NCI-H460 (cell line): ENCODE measurements at regions not wholly inside any gene's neighbourhood (a gene's known extent, or its start where the extent isn't known, plus 50 kb on each side); places are given as distances from the start of the nearest gene placed in this dataset.

Experiments
- DNase-seq: peaks from one replicate; pipeline ENCODE4 v3.0.0-alpha.2; 2016; ENCODE audit warnings: low read depth; ENCODE audit errors: extremely low read depth

DNA sequence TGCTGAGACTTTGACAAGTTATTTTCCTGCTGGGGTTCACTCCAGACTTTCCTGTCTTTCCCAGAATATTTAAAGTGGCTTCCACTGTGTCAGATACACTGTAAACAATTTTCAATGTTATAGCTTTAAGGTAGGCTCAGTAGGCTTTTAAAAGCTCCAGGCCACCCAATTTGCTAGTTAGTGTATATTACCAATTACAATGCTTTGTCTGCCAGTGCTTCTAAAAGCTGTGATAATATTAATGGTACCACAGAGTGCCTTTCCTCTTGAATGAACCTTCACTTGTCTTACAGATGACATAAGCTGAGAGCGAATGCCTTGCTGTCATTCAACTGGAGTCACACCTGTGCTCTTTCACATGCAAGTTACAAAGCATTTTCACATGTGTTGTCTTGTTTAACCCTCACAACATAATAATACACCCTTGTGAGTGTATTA, 239.7 kb upstream of the HTR2A start:
- DNase-seq = no peak

DNA sequence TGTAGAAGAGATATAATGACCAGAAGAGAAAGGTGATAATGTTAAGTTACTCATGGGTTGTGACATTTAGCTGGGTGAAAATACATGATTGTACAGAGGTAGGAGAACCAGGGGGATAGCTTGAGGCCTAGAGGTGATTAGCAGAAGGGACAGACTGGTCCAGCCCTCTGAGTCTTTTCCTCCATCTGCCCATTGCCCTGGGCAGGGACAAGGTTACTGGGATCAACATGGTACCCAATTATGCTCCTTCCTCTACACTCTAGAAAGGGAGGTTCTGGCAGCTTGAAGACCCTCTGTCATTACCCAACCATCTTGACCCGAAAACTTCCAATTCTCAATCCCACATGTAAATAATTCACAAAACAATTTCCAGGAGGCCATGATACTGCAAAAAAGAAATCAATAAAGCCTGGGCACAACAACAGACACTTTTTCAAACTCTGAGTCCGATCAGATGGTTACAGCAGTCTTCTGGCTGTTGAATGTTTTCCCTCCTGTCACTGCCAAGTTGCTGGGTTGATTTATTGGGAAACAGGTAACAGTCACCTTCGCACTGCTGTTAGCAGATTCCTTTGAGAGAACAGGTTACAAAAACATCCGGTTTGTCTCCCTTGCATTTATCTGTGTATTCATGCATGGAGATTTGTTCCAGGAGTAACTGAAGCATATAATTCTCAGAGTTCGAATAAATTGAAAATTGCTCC, 239.1 kb upstream of the HTR2A start:
- no peak for DNase-seq

DNA sequence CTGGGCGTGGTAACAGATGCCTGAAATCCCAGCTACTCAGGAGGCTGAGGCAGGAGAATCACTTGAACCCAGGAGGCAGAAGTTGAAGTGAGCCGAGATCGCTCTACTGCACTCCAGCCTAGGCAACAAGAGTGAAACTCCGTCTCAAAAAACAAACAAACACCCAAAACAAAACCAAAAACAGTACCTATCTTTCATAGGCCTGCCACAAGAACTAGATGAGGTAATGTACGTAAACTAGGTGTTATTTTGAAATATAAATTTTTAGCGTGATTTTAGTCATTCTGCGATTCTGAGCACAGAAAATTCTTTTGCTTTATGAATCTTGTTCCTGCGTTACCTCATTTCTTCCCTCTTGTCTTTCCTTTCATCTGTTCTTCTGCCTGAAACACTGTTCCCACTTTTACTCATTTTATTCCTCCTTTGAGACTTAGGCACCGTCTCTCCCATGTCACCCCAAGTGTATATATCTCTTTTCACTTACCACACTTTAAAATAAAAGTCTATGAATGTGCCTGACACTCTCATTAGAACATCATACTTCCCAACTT, 238.2 kb upstream of the HTR2A start:
- DNase-seq = no peak

- DNase-seq = no peak
Measured at GRCh38 chr13:47133011-47133445, 236.2 kb upstream of the HTR2A start.

GRCh38 chr13:47129461-47129860, 232.6 kb upstream of the HTR2A start:
- no peak for DNase-seq

DNA sequence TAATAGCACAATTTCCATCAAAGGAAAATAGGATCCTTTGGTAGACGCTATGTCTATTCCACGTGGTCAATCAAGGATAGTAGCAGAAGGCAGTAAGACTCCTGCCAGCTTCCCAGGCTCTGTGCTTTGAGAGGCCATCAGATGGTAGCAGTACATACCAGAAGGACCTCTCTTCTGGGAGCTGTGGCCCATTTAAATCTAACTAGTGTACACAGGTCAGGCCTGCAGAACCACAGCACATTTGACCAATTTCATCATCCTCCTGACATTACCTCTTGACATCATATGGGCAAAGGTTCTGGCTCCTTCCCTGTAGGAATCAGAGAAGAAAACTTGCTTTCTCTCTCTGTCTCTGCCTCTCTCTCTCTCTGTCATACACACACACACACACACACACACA, 229.6 kb upstream of the HTR2A start:
- no peak for DNase-seq

DNA sequence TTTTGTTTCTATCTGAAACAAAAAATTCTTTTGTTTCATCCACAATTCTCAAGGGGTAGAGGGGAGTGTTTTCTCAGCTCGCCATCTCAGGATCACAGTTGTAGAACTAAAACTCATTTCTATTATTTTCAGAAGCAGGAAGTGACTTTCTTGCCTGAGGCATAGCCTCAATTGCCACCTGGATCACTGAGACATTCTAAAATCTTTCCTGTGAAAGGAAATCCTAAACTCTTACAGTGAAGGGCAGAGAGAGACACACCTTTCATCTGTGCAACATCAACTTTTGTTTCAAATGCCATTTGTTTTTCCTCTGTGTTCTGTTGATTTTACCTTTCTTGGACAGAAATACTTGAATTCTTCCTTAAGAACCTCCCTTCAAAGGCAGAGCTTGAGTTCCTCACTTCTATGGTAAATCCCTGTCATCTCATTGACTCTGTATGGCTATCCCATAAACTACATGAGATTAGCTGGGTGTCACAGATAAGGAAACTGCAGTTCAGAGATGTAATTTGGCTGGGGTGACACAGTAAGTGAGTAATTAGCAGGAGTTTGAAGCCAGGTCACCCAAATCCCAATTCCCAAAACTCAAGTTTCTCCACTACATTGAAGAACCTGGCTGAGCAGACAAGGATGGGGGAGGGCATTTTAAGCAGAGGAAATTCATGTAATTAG, 224.4 kb upstream of the HTR2A start:
- DNase-seq = no peak

GRCh38 chr13:47120282-47120681, 223.4 kb upstream of the HTR2A start:
- DNase-seq = no peak

DNA sequence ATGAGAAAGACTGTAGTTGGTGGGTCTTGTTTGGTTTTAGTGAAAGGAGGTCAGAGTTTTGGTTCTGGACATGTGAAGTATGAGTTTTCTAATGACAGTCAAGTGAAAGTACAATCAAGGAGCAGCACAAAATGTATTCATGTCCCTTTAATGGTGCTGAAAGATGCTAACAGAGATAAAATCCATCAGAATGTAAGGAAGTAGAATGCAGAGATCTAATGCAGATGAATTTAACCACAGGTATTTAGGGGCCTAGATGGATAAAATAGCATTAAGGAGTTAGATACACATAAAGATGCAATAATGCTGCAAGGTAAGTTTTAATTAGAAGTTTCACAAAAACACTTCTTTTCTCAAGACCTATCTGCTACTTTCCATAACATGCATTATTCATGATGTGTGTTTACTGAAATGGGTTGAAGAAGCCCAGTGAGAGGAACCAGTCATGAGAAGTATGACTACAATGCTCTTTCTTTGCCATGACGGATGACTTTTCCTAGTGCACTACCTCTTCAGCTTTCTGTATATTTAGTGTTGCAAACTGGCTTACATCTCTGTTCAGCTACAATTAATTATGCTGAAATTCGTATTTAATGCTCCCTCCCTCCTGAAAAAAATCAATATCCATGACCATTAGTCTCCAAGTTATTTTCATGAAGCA, 222.9 kb upstream of the HTR2A start:
- no peak for DNase-seq

DNA sequence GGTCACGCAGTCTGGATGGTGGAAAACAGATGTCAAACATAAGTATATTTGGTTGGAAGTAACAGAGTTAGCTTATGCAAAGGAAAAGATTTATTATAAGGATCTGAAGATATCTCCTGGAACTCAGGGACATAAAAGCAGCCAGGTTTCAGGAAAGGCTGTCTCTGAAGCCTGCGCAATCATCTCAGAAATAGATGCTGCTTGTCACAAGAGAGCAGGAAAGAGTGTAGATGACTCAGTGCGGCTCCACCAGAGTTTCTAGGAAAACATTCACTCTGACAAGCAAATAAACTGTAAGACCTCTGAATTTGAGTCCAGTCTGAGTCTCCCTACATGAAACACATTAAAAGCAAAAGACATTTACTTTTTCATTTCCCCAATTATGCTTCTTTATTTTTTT, 220.4 kb upstream of the HTR2A start:
- no peak for DNase-seq

GRCh38 chr13:47114030-47114429, 217.2 kb upstream of the HTR2A start:
- DNase-seq = no peak

DNA sequence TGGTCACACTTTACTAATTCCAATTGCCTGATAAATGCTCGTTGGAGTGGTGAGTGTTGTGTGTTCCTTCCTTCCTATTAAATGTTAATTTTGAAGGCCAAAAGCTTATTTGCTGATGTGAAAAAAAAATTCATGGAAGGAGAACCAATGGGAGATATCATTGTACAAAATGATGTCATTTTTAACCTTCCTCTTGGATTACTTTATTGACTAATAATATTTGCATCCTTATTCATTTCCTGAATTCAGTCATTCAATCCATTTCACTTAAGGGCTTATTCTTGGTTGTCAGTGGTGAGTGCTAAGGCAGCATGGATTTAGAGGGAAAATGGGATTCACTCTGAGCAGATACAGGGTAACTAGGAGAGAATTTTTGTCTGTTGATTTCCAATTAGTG, 216.0 kb upstream of the HTR2A start:
- DNase-seq = no peak

GRCh38 chr13:47112205-47112902, 215.5 kb upstream of the HTR2A start:
- DNase-seq = no peak

GRCh38 chr13:47111499-47111898, 214.6 kb upstream of the HTR2A start:
- no peak for DNase-seq

- DNase-seq = no peak
Measured at GRCh38 chr13:47110833-47111240, 214.0 kb upstream of the HTR2A start.

- no peak for DNase-seq
Measured at GRCh38 chr13:47110141-47110540, 213.3 kb upstream of the HTR2A start.

DNA sequence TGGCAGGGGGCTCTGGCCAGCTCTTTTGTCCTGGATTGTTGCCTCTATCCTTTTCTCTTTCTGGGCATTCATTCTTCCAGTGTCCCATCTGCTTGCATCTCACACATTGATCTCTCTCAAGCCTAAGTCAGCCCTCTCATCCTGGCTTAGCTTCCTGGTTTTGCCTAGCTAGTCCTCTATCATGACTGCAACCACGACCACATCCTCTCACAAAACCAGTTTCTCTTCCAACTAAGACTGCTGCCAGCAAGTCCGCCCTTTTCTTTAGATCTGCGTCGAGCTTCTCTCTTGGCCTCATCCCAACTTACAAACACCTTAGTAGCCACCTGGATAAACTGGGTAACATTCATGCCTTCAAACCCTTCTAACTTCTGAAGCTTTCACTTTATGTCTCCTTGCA, 212.2 kb upstream of the HTR2A start:
- DNase-seq = no peak

DNA sequence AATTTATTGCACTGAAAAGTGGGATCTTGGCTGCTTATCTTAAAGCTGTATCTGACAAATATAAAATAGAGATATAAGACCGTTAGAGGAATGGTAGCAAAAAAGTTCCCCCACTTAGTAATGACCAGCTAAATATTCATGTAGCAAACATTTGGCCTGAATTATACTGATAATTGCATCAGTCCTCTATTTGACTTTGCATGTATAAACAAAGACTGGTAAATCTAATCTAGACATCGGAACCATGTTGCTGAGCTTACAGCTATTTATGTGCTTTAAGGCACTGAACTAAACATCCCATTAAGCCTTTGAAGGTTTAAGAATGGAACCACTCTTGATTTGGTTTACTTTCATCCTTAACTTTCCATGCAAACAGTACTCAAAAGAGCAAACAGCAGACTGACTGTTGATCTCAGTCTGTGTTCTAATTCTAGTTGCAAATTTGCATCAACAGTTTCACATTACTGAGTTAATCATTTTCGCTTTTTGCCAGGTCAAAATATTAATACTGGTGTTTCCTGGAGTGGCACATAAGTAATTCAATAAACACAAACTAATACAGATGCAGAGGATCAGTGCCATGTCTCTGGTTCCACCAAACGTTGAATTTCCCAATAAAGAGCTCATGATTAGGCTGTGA, 203.5 kb upstream of the HTR2A start:
- DNase-seq = no peak

- no peak for DNase-seq
Measured at GRCh38 chr13:47094734-47095434, 198.0 kb upstream of the HTR2A start.

DNA sequence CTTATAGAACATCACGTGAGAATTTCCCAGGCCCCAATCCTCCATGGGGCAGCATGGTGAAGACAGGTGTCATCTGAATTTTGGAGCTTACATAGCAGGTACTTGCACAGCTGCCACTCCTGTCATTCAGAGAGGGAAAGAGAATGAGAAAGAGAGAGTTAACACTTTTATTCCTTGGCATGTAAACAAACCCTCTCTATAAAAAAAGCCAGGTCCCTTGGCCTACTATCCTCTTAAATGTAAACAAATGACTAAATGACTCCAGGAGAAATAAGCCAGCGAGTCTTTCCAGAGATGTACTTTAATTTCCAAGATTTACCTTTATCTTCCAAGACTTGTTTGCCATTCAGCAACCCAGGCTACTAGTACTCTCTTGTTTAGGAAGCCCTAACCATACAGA, 195.3 kb upstream of the HTR2A start:
- no peak for DNase-seq
